ENCODE measurements at regions not wholly inside any gene's neighbourhood (a gene's known extent, or its start where the extent isn't known, plus 50 kb on each side); places are given as distances from the start of the nearest gene placed in this dataset.

GRCh38 chr6:67045076-67045475 is 1338.0 kb upstream of the EYS start:
- no peak overlapping the region for H3K4me3 ChIP-seq (ENCODE audit: low read depth, low read length)
- no peaks in the 10 kb centered on the region for H3K4me1 ChIP-seq (ENCODE audit: control insufficient read depth, insufficient read depth, low read length)
- no peak overlapping the region for H3K27ac ChIP-seq (ENCODE audit: extremely low read depth, low read depth, low read length)
- no peaks in the 10 kb centered on the region for H3K36me3 ChIP-seq (ENCODE audit: control insufficient read depth in 2 of 2, insufficient read depth in 1 of 2, low read length in 2 of 2)
- TF ChIP-seq ZNF626 (tag by site-specific recombination; IDR thresholded peaks at IDR 0.05): no peak
- no peak for TF ChIP-seq ZNF514 (tag by site-specific recombination; IDR thresholded peaks at IDR 0.05)
- TF ChIP-seq ZNF155 (tag by site-specific recombination; IDR thresholded peaks at IDR 0.05): no peak
- no peak for TF ChIP-seq ZNF621 (tag by site-specific recombination; IDR thresholded peaks at IDR 0.05)
- TF ChIP-seq ZNF266 (tag by site-specific recombination; IDR thresholded peaks at IDR 0.05; ENCODE audit: low read depth): no peak
- TF ChIP-seq REPIN1 (tag by site-specific recombination; IDR thresholded peaks at IDR 0.05; ENCODE audit: low read depth): no peak
- no peak for TF ChIP-seq ZNF571 (tag by site-specific recombination; IDR thresholded peaks at IDR 0.05)
- no peak for TF ChIP-seq ZNF2 (tag by site-specific recombination; IDR thresholded peaks at IDR 0.05)
- TF ChIP-seq, protein P1, sequence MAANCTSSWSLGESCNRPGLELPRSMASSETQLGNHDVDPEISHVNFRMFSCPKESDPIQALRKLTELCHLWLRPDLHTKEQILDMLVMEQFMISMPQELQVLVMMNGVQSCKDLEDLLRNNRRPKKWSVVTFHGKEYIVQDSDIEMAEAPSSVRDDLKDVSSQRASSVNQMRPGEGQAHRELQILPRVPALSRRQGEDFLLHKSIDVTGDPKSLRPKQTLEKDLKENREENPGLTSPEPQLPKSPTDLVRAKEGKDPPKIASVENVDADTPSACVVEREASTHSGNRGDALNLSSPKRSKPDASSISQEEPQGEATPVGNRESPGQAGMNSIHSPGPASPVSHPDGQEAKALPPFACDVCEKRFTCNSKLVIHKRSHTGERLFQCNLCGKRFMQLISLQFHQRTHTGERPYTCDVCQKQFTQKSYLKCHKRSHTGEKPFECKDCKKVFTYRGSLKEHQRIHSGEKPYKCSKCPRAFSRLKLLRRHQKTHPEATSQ (tag by site-specific recombination; IDR thresholded peaks at IDR 0.05): no peak
- TF ChIP-seq ZNF776 (tag by site-specific recombination; IDR thresholded peaks at IDR 0.05; ENCODE audit: borderline replicate concordance): no peak
- no peak for TF ChIP-seq ZNF302 (tag by site-specific recombination; IDR thresholded peaks at IDR 0.05; ENCODE audit: low read depth)
- no peak for TF ChIP-seq ZNF133 (tag by site-specific recombination; IDR thresholded peaks at IDR 0.05)
- TF ChIP-seq KLF7 (tag by site-specific recombination; IDR thresholded peaks at IDR 0.05; ENCODE audit: borderline replicate concordance): no peak
- no peaks in the 10 kb centered on the region for H3K9me3 ChIP-seq (ENCODE audit: control insufficient read depth, insufficient read depth, low read depth, low read length)
- CTCF ChIA-PET: interaction anchor here (0.6 to 0.7 kb wide), 2 partner anchors 24 to 548 kb away, joined by 3 to 6 read pairs; no protein-coding TSS in a partner anchor
- POLR2A ChIA-PET: no interaction called here

DNA sequence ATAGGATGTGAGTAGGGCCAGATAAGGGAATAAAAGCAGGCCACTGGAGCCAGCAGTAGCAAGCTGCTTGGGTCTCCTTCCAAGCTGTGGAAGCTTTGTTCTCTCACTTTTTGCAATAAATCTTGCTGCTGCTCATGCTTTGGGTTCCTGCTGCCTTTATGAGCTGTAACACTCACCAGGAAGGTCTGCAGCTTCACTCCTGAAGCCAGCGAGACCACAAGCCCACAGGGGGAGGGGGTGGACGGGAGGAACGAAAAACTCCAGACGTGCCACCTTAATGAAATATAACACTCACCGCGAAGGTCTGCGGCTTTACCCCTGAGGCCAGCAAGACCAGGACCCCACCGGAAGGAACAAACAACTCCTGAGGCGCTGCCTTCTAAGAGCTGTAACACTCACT is 1324.4 kb upstream of the EYS start:
- CTCF ChIA-PET: no interaction called here

More for the DNA sequence above, 1324.4 kb upstream of the EYS start:
- Histone ChIP-seq H3K4me3 (ENCODE audit: low read depth, low read length) (no peak overlapping the region), H3K9me3 (ENCODE audit: control insufficient read depth, insufficient read depth, low read depth, low read length) (no peaks in the 10 kb centered on the region), H3K27ac (ENCODE audit: extremely low read depth, low read depth, low read length) (no peak overlapping the region), H3K4me1 (ENCODE audit: control insufficient read depth, insufficient read depth, low read length) (no peaks in the 10 kb centered on the region), H3K36me3 (ENCODE audit: control insufficient read depth in 2 of 2, insufficient read depth in 1 of 2, low read length in 2 of 2) (no peaks in the 10 kb centered on the region)
- no peak for TF ChIP-seq ZNF529 (tag by site-specific recombination; IDR thresholded peaks at IDR 0.05; ENCODE audit: insufficient replicate concordance)
- no peak for TF ChIP-seq BCL11B (tag by site-specific recombination; IDR thresholded peaks at IDR 0.05; ENCODE audit: low read depth)
- no peak for TF ChIP-seq ZNF624 (tag by site-specific recombination; IDR thresholded peaks at IDR 0.05)
- TF ChIP-seq ZNF555 (tag by site-specific recombination; conservative IDR thresholded peaks at IDR 0.05): no peak
- TF ChIP-seq RBAK (tag by site-specific recombination; IDR thresholded peaks at IDR 0.05): no peak
- TF ChIP-seq EGR2 (tag by site-specific recombination; IDR thresholded peaks at IDR 0.05; ENCODE audit: low read depth): no peak
- no peak for TF ChIP-seq KLF17 (tag by site-specific recombination; IDR thresholded peaks at IDR 0.05)
- TF ChIP-seq ATF2 (tag by site-specific recombination; IDR thresholded peaks at IDR 0.05; ENCODE audit: low read depth): no peak
- TF ChIP-seq ZFP37 (tag by site-specific recombination; IDR thresholded peaks at IDR 0.05): no peak
- no peak for TF ChIP-seq MEIS1 (CRISPR knock-in tag; IDR thresholded peaks at IDR 0.05; ENCODE audit: borderline replicate concordance)
- TF ChIP-seq ZNF549 (tag by site-specific recombination; IDR thresholded peaks at IDR 0.05): no peak
- no peak for TF ChIP-seq ZNF274 (IDR thresholded peaks at IDR 0.05; ENCODE audit: low read length)
- TF ChIP-seq ZNF274 (tag by site-specific recombination; IDR thresholded peaks at IDR 0.05; ENCODE audit: borderline replicate concordance): no peak
- POLR2A ChIA-PET: no interaction called here

Data from HEK293 (cell line).